ENCODE measurements at regions not wholly inside any gene's neighbourhood (a gene's known extent, or its start where the extent isn't known, plus 50 kb on each side); places are given as distances from the start of the nearest gene placed in this dataset.

DNA sequence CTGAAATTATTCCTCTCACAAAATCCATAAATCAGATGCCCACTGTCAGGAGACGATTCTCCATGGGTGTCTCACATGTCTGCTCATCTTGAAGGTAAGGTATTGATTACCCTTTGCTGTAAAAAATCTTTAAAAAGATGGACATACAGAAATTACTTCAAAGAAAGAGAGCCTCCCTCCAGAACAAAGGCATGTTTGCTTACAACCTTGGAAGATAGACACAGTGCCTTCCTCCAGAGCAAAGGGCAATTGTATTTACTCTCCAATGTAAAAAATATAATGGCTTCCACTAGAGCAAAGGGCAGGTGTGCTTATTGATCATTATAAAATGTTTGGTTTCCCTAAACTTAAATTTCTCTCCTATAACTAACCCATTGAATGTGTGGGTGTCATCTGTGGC is 616.2 kb downstream of the ANKRD50 start:
- no peak overlapping the region for H3K4me3 ChIP-seq (ENCODE audit: low read length)
- DNase-seq = no peak
- no peak for TF ChIP-seq EZH2 (optimal IDR thresholded peaks at IDR 0.05; ENCODE audit: low read depth, low read length)
- TF ChIP-seq, protein P1, sequence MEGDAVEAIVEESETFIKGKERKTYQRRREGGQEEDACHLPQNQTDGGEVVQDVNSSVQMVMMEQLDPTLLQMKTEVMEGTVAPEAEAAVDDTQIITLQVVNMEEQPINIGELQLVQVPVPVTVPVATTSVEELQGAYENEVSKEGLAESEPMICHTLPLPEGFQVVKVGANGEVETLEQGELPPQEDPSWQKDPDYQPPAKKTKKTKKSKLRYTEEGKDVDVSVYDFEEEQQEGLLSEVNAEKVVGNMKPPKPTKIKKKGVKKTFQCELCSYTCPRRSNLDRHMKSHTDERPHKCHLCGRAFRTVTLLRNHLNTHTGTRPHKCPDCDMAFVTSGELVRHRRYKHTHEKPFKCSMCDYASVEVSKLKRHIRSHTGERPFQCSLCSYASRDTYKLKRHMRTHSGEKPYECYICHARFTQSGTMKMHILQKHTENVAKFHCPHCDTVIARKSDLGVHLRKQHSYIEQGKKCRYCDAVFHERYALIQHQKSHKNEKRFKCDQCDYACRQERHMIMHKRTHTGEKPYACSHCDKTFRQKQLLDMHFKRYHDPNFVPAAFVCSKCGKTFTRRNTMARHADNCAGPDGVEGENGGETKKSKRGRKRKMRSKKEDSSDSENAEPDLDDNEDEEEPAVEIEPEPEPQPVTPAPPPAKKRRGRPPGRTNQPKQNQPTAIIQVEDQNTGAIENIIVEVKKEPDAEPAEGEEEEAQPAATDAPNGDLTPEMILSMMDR (IDR thresholded peaks at IDR 0.05; ENCODE audit: low read length) = no peak
- no peak for TF ChIP-seq EZH2phosphoT487 (IDR thresholded peaks at IDR 0.05; ENCODE audit: low read length)
- H3K79me2 ChIP-seq (ENCODE audit: low read length) = no peaks in the 10 kb centered on the region
- no peaks in the 10 kb centered on the region for H3K27me3 ChIP-seq (replicated peaks; ENCODE audit: insufficient read depth, low read length)
- H4K20me1 ChIP-seq (ENCODE audit: insufficient read depth, low read length) = no peaks in the 10 kb centered on the region
- H3F3A ChIP-seq (ENCODE audit: insufficient read depth, low read length) = no peaks in the 10 kb centered on the region
- H3K9ac ChIP-seq (ENCODE audit: low read length) = no peak overlapping the region
- H3K9me2 ChIP-seq (replicated peaks; ENCODE audit: insufficient read depth, low read length) = no peaks in the 10 kb centered on the region
- H3K27ac ChIP-seq (ENCODE audit: low read length) = no peak overlapping the region
- no peaks in the 10 kb centered on the region for H3K4me1 ChIP-seq (ENCODE audit: low read length)
- no peak overlapping the region for H2AFZ ChIP-seq (ENCODE audit: low read length)
- H3K9me3 ChIP-seq (replicated peaks; ENCODE audit: insufficient read depth, low read length) = no peaks in the 10 kb centered on the region
- H3K36me3 ChIP-seq (replicated peaks; ENCODE audit: insufficient read depth, low read length) = no peaks in the 10 kb centered on the region
- no peak overlapping the region for H3K4me2 ChIP-seq (ENCODE audit: low read depth, low read length)

DNA sequence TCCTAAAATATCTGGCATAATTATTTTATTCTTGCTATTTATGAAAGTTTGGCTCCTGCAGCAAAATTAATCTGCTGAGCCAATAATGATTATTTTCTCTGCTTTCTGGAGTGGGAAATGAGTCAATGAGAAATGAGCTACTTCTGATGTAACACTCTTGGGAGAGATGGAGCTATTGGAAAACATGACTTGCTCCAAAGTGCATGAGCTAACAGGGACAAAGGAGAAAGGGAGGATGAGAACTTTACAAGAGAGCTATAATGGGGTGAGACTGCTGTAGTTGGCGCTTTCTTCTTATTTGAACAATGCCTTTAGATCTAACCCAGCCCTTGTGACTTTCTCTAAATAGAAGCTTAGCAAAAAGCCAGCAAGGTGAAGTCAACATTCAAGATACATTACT is 615.1 kb downstream of the ANKRD50 start:
- no peak overlapping the region for H3K9ac ChIP-seq (ENCODE audit: low read length)
- no peak overlapping the region for H3K4me2 ChIP-seq (ENCODE audit: low read depth, low read length)
- no peak for DNase-seq
- no peaks in the 10 kb centered on the region for H3K9me3 ChIP-seq (replicated peaks; ENCODE audit: insufficient read depth, low read length)
- H2AFZ ChIP-seq (ENCODE audit: low read length) = no peak overlapping the region
- no peaks in the 10 kb centered on the region for H3K27me3 ChIP-seq (replicated peaks; ENCODE audit: insufficient read depth, low read length)
- TF ChIP-seq EZH2 (optimal IDR thresholded peaks at IDR 0.05; ENCODE audit: low read depth, low read length) (no peak), EZH2phosphoT487 (IDR thresholded peaks at IDR 0.05; ENCODE audit: low read length) (no peak)
- TF ChIP-seq, protein P1 (IDR thresholded peaks at IDR 0.05; ENCODE audit: low read length) = no peak
- H3K4me1 ChIP-seq (ENCODE audit: low read length) = no peaks in the 10 kb centered on the region
- H3K9me2 ChIP-seq (replicated peaks; ENCODE audit: insufficient read depth, low read length) = no peaks in the 10 kb centered on the region
- H3F3A ChIP-seq (ENCODE audit: insufficient read depth, low read length) = no peaks in the 10 kb centered on the region
- H4K20me1 ChIP-seq (ENCODE audit: insufficient read depth, low read length) = no peaks in the 10 kb centered on the region
- H3K4me3 ChIP-seq (ENCODE audit: low read length) = no peak overlapping the region
- H3K27ac ChIP-seq (ENCODE audit: low read length) = no peak overlapping the region
- no peaks in the 10 kb centered on the region for H3K79me2 ChIP-seq (ENCODE audit: low read length)
- H3K36me3 ChIP-seq (replicated peaks; ENCODE audit: insufficient read depth, low read length) = no peaks in the 10 kb centered on the region

DNA sequence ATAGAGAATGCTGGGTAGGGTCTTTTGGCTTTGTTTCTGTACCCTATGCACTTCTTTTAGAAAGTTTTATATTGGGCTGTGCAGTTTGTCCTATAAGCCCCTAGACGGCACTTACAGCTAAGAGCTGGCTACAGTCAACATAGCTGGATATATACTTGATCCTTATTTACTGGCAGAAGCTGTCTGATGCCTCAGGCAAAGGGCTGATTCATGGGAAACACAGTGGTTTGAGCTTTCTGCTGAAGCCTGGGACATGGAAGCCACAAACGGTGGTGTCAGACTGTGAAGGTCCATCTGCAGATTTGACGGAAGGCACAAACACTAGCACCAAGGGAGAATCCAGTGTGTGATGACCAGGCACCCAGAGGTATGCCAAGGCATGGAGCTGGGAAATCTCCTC is 608.4 kb downstream of the ANKRD50 start:
- H3F3A ChIP-seq (ENCODE audit: insufficient read depth, low read length) = no peaks in the 10 kb centered on the region
- no peaks in the 10 kb centered on the region for H3K27me3 ChIP-seq (replicated peaks; ENCODE audit: insufficient read depth, low read length)
- H3K9ac ChIP-seq (ENCODE audit: low read length) = no peak overlapping the region
- no peak overlapping the region for H3K27ac ChIP-seq (ENCODE audit: low read length)
- no peaks in the 10 kb centered on the region for H3K9me3 ChIP-seq (replicated peaks; ENCODE audit: insufficient read depth, low read length)
- no peaks in the 10 kb centered on the region for H3K36me3 ChIP-seq (replicated peaks; ENCODE audit: insufficient read depth, low read length)
- no peaks in the 10 kb centered on the region for H3K4me1 ChIP-seq (ENCODE audit: low read length)
- no peaks in the 10 kb centered on the region for H4K20me1 ChIP-seq (ENCODE audit: insufficient read depth, low read length)
- no peaks in the 10 kb centered on the region for H3K9me2 ChIP-seq (replicated peaks; ENCODE audit: insufficient read depth, low read length)
- no peak overlapping the region for H3K4me3 ChIP-seq (ENCODE audit: low read length)
- H3K4me2 ChIP-seq (ENCODE audit: low read depth, low read length) = no peak overlapping the region
- DNase-seq = no peak
- no peak overlapping the region for H2AFZ ChIP-seq (ENCODE audit: low read length)
- TF ChIP-seq EZH2phosphoT487 (IDR thresholded peaks at IDR 0.05; ENCODE audit: low read length) (no peak), EZH2 (optimal IDR thresholded peaks at IDR 0.05; ENCODE audit: low read depth, low read length) (no peak)
- TF ChIP-seq, protein P1 (IDR thresholded peaks at IDR 0.05; ENCODE audit: low read length) = no peak
- H3K79me2 ChIP-seq (ENCODE audit: low read length) = no peaks in the 10 kb centered on the region

Measured in MM.1S (cell line).